Vagina (tissue), 2 donors: ENCODE measurements at regions not wholly inside any gene's neighbourhood (a gene's known extent, or its start where the extent isn't known, plus 50 kb on each side); places are given as distances from the start of the nearest gene placed in this dataset.
"Not testable (repeated sequence)": the region's sequence is repeated elsewhere in the genome, so short reads cannot be mapped to it uniquely, and the experiment has no call there.

Experiments
- DNase-seq, 2 donors: peaks; one replicate each; pipeline ENCODE4 v3.0.0-alpha.2; 2017; ENCODE audit errors: extremely low spot score in 2 of 2
- H3K27ac ChIP-seq: fragments of 200-600 bp; sonication (generic); one replicate; pipeline ENCODE4 v1.5.1; 2019
- H3K27me3 ChIP-seq: fragments of 200-600 bp; sonication (generic); one replicate; pipeline ENCODE4 v1.5.1; 2019
- H3K36me3 ChIP-seq, 2 donors: fragments of 200-600 bp; sonication (generic); one replicate each; pipeline ENCODE4 v1.5.1; 2017 to 2019
- H3K4me1 ChIP-seq: fragments of 200-600 bp; sonication (generic); one replicate; pipeline ENCODE4 v1.5.1; 2019
- H3K4me3 ChIP-seq, 2 donors: fragments of 200-600 bp; sonication (generic); 1 replicate in 1 of 2; 2 replicates in 1 of 2; pipeline ENCODE4 v1.5.1; 2016 to 2019
- H3K9me3 ChIP-seq: fragments of 200-600 bp; sonication (generic); one replicate; pipeline ENCODE4 v1.5.1; 2019
- POLR2A ChIP-seq, 2 donors: fragments of 450-650 bp; IDR thresholded peaks; one replicate each; pipeline ENCODE4 v1.6.1; 2017; ENCODE audit warnings: antibody characterized with exemption in 2 of 2, mild to moderate bottlenecking in 2 of 2, moderate library complexity in 2 of 2
- POLR2AphosphoS5 ChIP-seq, 2 donors: sonication (generic); formaldehyde crosslinking; IDR thresholded peaks; one replicate each; pipeline ENCODE4 v1.9.0; 2017; ENCODE audit warnings: antibody characterized with exemption in 2 of 2, mild to moderate bottlenecking in 2 of 2, low read depth in 1 of 2; ENCODE audit not compliant: insufficient read depth in 1 of 2
- intact Hi-C: fragments of 100-400 bp; cut with DNase I; formaldehyde crosslinking; loops from one replicate; pipeline ENCODE4 v1.15.1; 2023
- TF ChIP-seq, protein P1 (sequence below), 3 experiments: fragments of 450-650 bp in 2 of 3; fragments of 200-600 bp in 1 of 3; sonication (generic) in 1 of 3; IDR thresholded peaks; one replicate each; pipeline ENCODE4 v1.5.1; 2017 to 2019; ENCODE audit warnings: antibody characterized with exemption in 3 of 3, mild to moderate bottlenecking in 2 of 3, moderate library complexity in 2 of 3

DNA sequence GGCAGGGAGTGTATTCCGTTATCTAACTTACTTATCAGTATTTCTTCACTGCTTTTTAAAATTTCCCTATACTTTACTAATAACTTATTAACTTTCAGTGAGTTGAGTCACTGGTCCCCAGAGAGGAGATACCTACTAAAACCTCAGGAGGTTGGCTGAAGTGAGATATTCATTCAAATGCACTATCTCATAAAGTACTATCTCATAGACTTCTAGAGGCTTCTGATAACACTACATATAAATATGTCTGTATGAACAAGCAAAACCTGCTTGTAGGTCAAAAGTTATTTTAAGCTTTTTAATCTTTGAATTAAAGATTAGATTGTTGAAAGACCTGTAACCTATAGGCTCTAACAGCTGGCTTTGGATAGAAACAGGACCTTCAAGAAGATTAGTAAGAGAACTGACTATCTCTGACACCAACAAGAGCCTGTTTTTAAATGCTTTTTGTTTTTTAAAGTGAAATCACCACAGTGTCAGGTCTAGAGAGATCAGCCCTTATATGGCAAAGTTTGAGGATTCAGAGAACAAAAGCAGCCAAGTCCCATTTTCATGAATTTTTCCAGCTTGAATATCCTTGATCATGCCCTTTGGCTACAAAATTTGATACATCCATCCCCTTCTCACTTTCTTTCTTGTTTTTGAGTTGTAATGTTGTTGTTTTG, 242.2 kb downstream of the ARL4A start:
- intact Hi-C loops = no loop called here
- Histone ChIP-seq H3K4me1 (no peaks in the 10 kb centered on the region), H3K4me3 (no peak overlapping the region), H3K9me3 (no peaks in the 10 kb centered on the region), H3K36me3 (no peaks in the 10 kb centered on the region), H3K27ac (no peak overlapping the region), H3K27me3 (no peaks in the 10 kb centered on the region)
- DNase-seq = no peak
- TF ChIP-seq, protein P1, sequence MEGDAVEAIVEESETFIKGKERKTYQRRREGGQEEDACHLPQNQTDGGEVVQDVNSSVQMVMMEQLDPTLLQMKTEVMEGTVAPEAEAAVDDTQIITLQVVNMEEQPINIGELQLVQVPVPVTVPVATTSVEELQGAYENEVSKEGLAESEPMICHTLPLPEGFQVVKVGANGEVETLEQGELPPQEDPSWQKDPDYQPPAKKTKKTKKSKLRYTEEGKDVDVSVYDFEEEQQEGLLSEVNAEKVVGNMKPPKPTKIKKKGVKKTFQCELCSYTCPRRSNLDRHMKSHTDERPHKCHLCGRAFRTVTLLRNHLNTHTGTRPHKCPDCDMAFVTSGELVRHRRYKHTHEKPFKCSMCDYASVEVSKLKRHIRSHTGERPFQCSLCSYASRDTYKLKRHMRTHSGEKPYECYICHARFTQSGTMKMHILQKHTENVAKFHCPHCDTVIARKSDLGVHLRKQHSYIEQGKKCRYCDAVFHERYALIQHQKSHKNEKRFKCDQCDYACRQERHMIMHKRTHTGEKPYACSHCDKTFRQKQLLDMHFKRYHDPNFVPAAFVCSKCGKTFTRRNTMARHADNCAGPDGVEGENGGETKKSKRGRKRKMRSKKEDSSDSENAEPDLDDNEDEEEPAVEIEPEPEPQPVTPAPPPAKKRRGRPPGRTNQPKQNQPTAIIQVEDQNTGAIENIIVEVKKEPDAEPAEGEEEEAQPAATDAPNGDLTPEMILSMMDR (IDR thresholded peaks at IDR 0.05) = no peak
- no peak for TF ChIP-seq POLR2A (IDR thresholded peaks at IDR 0.05)

DNA sequence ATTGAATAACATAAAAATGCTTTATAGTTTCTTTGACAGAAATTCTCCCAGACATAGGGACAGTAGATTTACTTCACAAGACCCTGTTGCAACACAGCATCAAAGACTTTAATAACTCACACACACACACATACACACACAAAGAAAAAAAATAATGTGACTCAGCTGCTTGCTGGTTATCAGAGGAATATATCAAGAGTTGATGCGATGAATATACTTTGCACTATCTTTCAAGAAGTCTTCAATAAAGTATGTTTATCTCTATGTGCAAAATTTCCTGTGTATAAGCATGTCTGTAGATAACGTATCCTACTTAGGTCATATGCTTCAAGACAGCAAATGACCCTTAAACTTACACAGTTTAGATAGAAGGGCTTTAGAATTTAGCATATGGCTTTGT, 243.1 kb downstream of the ARL4A start:
- H3K36me3 ChIP-seq = no peaks in the 10 kb centered on the region
- intact Hi-C loops = no loop called here
- H3K27ac ChIP-seq = no peak overlapping the region
- no peaks in the 10 kb centered on the region for H3K4me1 ChIP-seq
- no peak overlapping the region for H3K4me3 ChIP-seq
- no peak for DNase-seq
- H3K9me3 ChIP-seq = no peaks in the 10 kb centered on the region
- TF ChIP-seq, protein P1 (IDR thresholded peaks at IDR 0.05) = no peak
- no peak for TF ChIP-seq POLR2AphosphoS5 (IDR thresholded peaks at IDR 0.05; ENCODE audit: insufficient read depth in 1 of 2, low read depth in 1 of 2)
- no peak for TF ChIP-seq POLR2A (IDR thresholded peaks at IDR 0.05)
- H3K27me3 ChIP-seq = no peaks in the 10 kb centered on the region

DNA sequence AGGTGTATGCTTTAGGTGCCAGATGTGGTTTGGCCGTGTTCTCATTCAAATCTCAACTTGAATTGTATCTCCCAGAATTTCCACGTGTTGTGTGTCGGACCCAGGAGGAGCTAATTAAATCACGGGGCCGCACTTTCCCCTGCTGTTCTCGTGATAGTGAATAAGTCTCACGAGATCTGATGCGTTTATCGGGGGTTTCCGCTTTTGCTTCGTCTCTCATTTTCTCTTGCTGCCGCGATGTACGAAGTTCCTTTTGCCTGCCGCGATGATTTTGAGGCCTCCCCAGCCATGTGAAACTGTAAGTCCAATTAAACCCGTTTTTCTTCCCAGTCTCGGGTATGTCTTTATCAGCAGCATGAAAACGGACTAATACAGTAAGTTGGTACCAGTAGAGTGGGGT, 244.0 kb downstream of the ARL4A start:
- intact Hi-C loops, H3K27me3 ChIP-seq, DNase-seq, H3K4me3 ChIP-seq, H3K27ac ChIP-seq, H3K9me3 ChIP-seq, H3K36me3 ChIP-seq, H3K4me1 ChIP-seq: not testable (repeated sequence)

DNA sequence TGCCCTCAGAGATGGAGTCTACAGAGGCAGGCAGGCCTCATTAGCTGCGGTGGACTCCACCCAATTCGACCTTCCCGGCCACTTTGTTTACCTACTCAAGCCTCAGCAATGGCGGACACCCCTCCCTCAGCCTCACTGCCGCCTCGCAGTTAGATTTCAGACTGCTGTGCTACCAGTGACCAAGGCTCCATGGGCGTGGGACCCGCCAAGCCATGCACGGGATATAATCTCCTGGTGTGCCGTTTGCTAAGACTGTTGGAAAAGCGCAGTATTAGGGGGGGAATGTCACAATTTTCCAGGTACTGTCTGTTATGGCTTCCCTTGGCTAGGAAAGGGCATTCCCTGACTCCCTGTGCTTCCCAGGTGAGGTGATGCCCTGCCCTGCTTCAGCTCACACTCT, 252.3 kb downstream of the ARL4A start:
- Histone ChIP-seq H3K4me3 (no peak overlapping the region), H3K27me3 (no peaks in the 10 kb centered on the region), H3K4me1 (no peaks in the 10 kb centered on the region), H3K9me3 (no peaks in the 10 kb centered on the region), H3K27ac (no peak overlapping the region), H3K36me3 (no peaks in the 10 kb centered on the region)
- intact Hi-C loops = no loop called here
- DNase-seq = no peak
- TF ChIP-seq POLR2A (IDR thresholded peaks at IDR 0.05) = no peak
- TF ChIP-seq, protein P1 (IDR thresholded peaks at IDR 0.05) = no peak
- no peak for TF ChIP-seq POLR2AphosphoS5 (IDR thresholded peaks at IDR 0.05; ENCODE audit: insufficient read depth in 1 of 2, low read depth in 1 of 2)

DNA sequence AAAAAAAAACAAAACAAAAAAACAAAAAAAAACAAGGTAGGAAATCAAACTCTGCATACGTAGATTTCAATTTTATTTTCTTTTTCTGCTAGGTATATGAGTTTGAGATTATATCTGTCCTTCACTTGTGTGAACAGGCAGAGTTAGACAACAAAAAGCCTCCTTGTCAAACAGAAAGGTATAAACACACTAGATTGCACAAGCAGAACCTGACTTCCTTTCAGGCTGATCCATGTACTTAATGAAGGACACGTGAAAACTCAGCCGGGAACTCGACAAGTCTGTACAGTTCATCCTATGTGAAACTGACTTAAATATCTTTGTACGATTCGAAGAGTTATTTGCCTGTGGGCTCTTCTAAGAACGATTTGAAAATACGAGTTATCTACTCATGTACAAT, 254.1 kb downstream of the ARL4A start:
- no peaks in the 10 kb centered on the region for H3K36me3 ChIP-seq
- no peaks in the 10 kb centered on the region for H3K27me3 ChIP-seq
- TF ChIP-seq, protein P1 (IDR thresholded peaks at IDR 0.05) = no peak
- peak in 1 of 2 donors; percentile 87 for TF ChIP-seq POLR2AphosphoS5 (IDR thresholded peaks at IDR 0.05; ENCODE audit: insufficient read depth in 1 of 2, low read depth in 1 of 2)
- H3K4me1 ChIP-seq = no peaks in the 10 kb centered on the region
- DNase-seq = no peak
- H3K4me3 ChIP-seq = no peak overlapping the region
- H3K27ac ChIP-seq = no peak overlapping the region
- intact Hi-C loops = no loop called here
- no peaks in the 10 kb centered on the region for H3K9me3 ChIP-seq
